ENCODE measurements at regions not wholly inside any gene's neighbourhood (a gene's known extent, or its start where the extent isn't known, plus 50 kb on each side); places are given as distances from the start of the nearest gene placed in this dataset.

GRCh38 chr3:76879959-76880358 is 159.9 kb upstream of the ROBO2 start:
- intact Hi-C loops (cut with DNase I; ENCODE audit: low total_unique reads) (no loop called here), in situ Hi-C loops (cut with MboI; ENCODE audit: low sequenced_read_pairs in 4 of 4) (no loop called here)
- Histone ChIP-seq H3K36me3 (no peaks in the 10 kb centered on the region), H3K27ac (no peak overlapping the region), H3K27me3 (no peaks in the 10 kb centered on the region), H3K4me3 (no peak overlapping the region), H3K4me1 (no peaks in the 10 kb centered on the region), H3K9me3 (no peaks in the 10 kb centered on the region)
- ATAC-seq (no peak), DNase-seq (no peak)
- TF ChIP-seq POLR2A (IDR thresholded peaks at IDR 0.05) (no peak), CTCF (IDR thresholded peaks at IDR 0.05 in 4 of 5, conservative IDR thresholded peaks at IDR 0.05 in 1 of 5) (no peak)

- ATAC-seq, result no peak
- in situ Hi-C loops (cut with MboI; ENCODE audit: low sequenced_read_pairs in 4 of 4) (no loop called here), intact Hi-C loops (cut with DNase I; ENCODE audit: low total_unique reads) (no loop called here)
- H3K36me3 ChIP-seq, result no peaks in the 10 kb centered on the region
- H3K9me3 ChIP-seq, result no peaks in the 10 kb centered on the region
- TF ChIP-seq POLR2A (IDR thresholded peaks at IDR 0.05) (no peak), CTCF (IDR thresholded peaks at IDR 0.05 in 4 of 5, conservative IDR thresholded peaks at IDR 0.05 in 1 of 5) (no peak)
- no peaks in the 10 kb centered on the region for H3K27me3 ChIP-seq
- no peaks in the 10 kb centered on the region for H3K4me1 ChIP-seq
- H3K27ac ChIP-seq, result no peak overlapping the region
- no peak for DNase-seq
- H3K4me3 ChIP-seq, result no peak overlapping the region
Measured at GRCh38 chr3:76886761-76887500, 153.0 kb upstream of the ROBO2 start.

- DNase-seq (no peak), ATAC-seq (no peak)
- Histone ChIP-seq H3K9me3 (no peaks in the 10 kb centered on the region), H3K4me1 (no peaks in the 10 kb centered on the region), H3K36me3 (no peaks in the 10 kb centered on the region), H3K4me3 (no peak overlapping the region), H3K27ac (no peak overlapping the region), H3K27me3 (no peaks in the 10 kb centered on the region)
- intact Hi-C loops (cut with DNase I; ENCODE audit: low total_unique reads), result no loop called here
- in situ Hi-C loops (cut with MboI; ENCODE audit: low sequenced_read_pairs in 4 of 4), result no loop called here
- TF ChIP-seq POLR2A (IDR thresholded peaks at IDR 0.05) (no peak), CTCF (IDR thresholded peaks at IDR 0.05 in 4 of 5, conservative IDR thresholded peaks at IDR 0.05 in 1 of 5) (no peak)
Measured at GRCh38 chr3:76888856-76889255, 151.0 kb upstream of the ROBO2 start.

- Histone ChIP-seq H3K27me3 (no peaks in the 10 kb centered on the region), H3K4me1 (no peaks in the 10 kb centered on the region), H3K9me3 (no peaks in the 10 kb centered on the region), H3K4me3 (no peak overlapping the region), H3K27ac (no peak overlapping the region), H3K36me3 (no peaks in the 10 kb centered on the region)
- intact Hi-C loops (cut with DNase I; ENCODE audit: low total_unique reads) (no loop called here), in situ Hi-C loops (cut with MboI; ENCODE audit: low sequenced_read_pairs in 4 of 4) (no loop called here)
- TF ChIP-seq POLR2A (IDR thresholded peaks at IDR 0.05) (no peak), CTCF (IDR thresholded peaks at IDR 0.05 in 4 of 5, conservative IDR thresholded peaks at IDR 0.05 in 1 of 5) (no peak)
- ATAC-seq (no peak), DNase-seq (no peak)
Measured at GRCh38 chr3:76889911-76890310, 150.0 kb upstream of the ROBO2 start.

- Histone ChIP-seq H3K36me3 (no peaks in the 10 kb centered on the region), H3K9me3 (no peaks in the 10 kb centered on the region), H3K4me3 (no peak overlapping the region), H3K27me3 (no peaks in the 10 kb centered on the region), H3K4me1 (no peaks in the 10 kb centered on the region), H3K27ac (no peak overlapping the region)
- intact Hi-C loops (cut with DNase I; ENCODE audit: low total_unique reads), result no loop called here
- in situ Hi-C loops (cut with MboI; ENCODE audit: low sequenced_read_pairs in 4 of 4), result no loop called here
- no peak for ATAC-seq
- no peak for DNase-seq
- no peak for TF ChIP-seq CTCF (IDR thresholded peaks at IDR 0.05 in 4 of 5, conservative IDR thresholded peaks at IDR 0.05 in 1 of 5)
- TF ChIP-seq POLR2A (IDR thresholded peaks at IDR 0.05), result no peak
Measured at GRCh38 chr3:76897076-76897475, 142.8 kb upstream of the ROBO2 start.
